A549 (cell line): ENCODE measurements at regions not wholly inside any gene's neighbourhood (a gene's known extent, or its start where the extent isn't known, plus 50 kb on each side); places are given as distances from the start of the nearest gene placed in this dataset.

ENCODE experiments used
- CTCF ChIP-seq: fragments of >200 bp; sonication (Bioruptor Twin); formaldehyde crosslinking; IDR thresholded peaks from 3 replicates; pipeline ENCODE4 v1.5.1; 2016
- EHMT2 ChIP-seq: fragments of 200-600 bp; sonication (generic); IDR thresholded peaks from 2 replicates; pipeline ENCODE4 v1.6.1; 2016; ENCODE audit warnings: antibody characterized with exemption, low read depth, mild to moderate bottlenecking, moderate library complexity
- ELK1 ChIP-seq: fragments of 150-350 bp; IDR thresholded peaks from 2 replicates; pipeline ENCODE4 v1.6.1; 2014; ENCODE audit warnings: low read depth, mild to moderate bottlenecking, low read length
- POLR2A ChIP-seq: IDR thresholded peaks from 2 replicates; pipeline ENCODE4 v1.6.1; 2012; ENCODE audit warnings: mild to moderate bottlenecking, low read length
- RAD21 ChIP-seq, 2 experiments: fragments of >200 bp in 1 of 2; sonication (Bioruptor Twin) in 1 of 2; formaldehyde crosslinking in 1 of 2; IDR thresholded peaks in 1 of 2; conservative IDR thresholded peaks in 1 of 2; 2 replicates in 1 of 2; 3 replicates in 1 of 2; pipeline ENCODE4 v1.6.1; 2012 to 2018; ENCODE audit warnings: inconsistent platforms in 1 of 2
- SMC3 ChIP-seq: fragments of >200 bp; sonication (Bioruptor Twin); formaldehyde crosslinking; IDR thresholded peaks from 3 replicates; pipeline ENCODE4 v1.6.1; 2018; ENCODE audit warnings: inconsistent platforms

GRCh38 chr17:77803726-77804125 lies 154.8 kb upstream of the TNRC6C start:
- TF ChIP-seq EHMT2 (no peak), SMC3 (no peak), ELK1 (no peak), POLR2A (no peak), CTCF (no peak), RAD21 (conservative IDR thresholded peaks at IDR 0.05 in 1 of 2, IDR thresholded peaks at IDR 0.05 in 1 of 2) (no peak)
